ENCODE measurements at regions not wholly inside any gene's neighbourhood (a gene's known extent, or its start where the extent isn't known, plus 50 kb on each side); places are given as distances from the start of the nearest gene placed in this dataset.

DNA sequence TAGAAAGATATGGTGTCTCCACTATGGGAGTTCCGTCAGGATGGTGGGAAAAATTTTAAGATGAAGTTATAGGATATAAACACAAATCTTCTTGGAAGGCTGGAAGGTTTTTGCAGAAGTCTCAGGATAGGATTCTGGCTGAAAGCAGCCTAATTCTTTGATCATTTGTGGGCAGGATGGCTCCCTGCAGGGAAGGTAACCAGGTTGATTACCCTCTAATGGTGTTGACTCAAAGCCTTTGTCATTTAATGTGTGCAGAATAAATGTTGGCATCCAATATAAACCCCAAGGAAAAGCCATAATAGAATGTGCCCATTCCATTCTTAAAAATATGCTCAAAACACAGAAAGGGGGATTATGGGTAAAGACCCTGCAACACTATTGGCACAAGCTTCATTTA, 204.3 kb downstream of the EPM2A start:
- Histone ChIP-seq H3K4me1 (no peaks in the 10 kb centered on the region), H3K9me3 (no peaks in the 10 kb centered on the region), H3K36me3 (no peaks in the 10 kb centered on the region), H3K4me3 (ENCODE audit: low read depth, low read length) (no peak overlapping the region), H3K27me3 (no peaks in the 10 kb centered on the region)
- TF ChIP-seq, protein P1, sequence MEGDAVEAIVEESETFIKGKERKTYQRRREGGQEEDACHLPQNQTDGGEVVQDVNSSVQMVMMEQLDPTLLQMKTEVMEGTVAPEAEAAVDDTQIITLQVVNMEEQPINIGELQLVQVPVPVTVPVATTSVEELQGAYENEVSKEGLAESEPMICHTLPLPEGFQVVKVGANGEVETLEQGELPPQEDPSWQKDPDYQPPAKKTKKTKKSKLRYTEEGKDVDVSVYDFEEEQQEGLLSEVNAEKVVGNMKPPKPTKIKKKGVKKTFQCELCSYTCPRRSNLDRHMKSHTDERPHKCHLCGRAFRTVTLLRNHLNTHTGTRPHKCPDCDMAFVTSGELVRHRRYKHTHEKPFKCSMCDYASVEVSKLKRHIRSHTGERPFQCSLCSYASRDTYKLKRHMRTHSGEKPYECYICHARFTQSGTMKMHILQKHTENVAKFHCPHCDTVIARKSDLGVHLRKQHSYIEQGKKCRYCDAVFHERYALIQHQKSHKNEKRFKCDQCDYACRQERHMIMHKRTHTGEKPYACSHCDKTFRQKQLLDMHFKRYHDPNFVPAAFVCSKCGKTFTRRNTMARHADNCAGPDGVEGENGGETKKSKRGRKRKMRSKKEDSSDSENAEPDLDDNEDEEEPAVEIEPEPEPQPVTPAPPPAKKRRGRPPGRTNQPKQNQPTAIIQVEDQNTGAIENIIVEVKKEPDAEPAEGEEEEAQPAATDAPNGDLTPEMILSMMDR (IDR thresholded peaks at IDR 0.05; ENCODE audit: low read depth, low read length) = no peak
- no peak for DNase-seq

DNA sequence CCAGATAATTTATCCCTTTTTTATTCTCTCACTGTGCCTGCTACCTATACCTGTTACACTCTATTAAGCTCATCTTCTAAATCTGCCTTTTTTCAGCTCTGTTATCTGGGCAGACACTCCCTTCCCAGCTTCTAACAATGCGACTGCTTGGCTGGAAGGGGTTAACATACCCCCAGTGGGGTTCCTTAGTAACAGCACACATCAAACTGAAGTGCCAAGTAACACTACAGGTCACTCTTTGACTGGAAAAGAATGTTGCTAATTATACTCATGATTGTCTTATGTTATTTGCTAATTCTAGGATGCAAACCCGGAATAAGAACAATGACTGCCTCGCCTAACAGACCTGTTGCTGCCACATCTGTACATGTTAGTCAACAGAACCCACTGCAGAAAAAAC, 203.5 kb downstream of the EPM2A start:
- TF ChIP-seq, protein P1 (IDR thresholded peaks at IDR 0.05; ENCODE audit: low read depth, low read length) = no peak
- Histone ChIP-seq H3K4me3 (ENCODE audit: low read depth, low read length) (no peak overlapping the region), H3K27me3 (no peaks in the 10 kb centered on the region), H3K36me3 (no peaks in the 10 kb centered on the region), H3K9me3 (no peaks in the 10 kb centered on the region), H3K4me1 (no peaks in the 10 kb centered on the region)
- DNase-seq = no peak

DNA sequence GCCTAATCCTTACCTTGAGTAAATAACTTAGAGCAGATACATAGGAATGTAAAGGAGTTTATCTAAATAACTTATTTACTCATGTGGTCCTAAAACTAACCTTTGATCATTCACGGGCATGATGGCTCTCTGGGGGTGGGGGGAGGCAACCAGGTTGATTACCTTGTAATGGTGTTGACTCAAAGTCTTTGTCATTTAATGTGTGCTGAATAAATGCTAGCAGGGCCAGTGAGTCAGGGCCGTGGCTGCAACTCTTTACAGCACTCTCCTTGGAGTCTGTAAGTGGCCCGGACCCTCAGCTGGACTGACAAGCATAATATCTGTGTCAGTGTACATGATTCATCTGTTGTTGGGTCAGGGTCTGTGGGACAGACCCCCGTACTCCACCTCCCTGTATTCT, 203.0 kb downstream of the EPM2A start:
- DNase-seq = no peak
- Histone ChIP-seq H3K4me1 (no peaks in the 10 kb centered on the region), H3K27me3 (no peaks in the 10 kb centered on the region), H3K9me3 (no peaks in the 10 kb centered on the region), H3K36me3 (no peaks in the 10 kb centered on the region), H3K4me3 (ENCODE audit: low read depth, low read length) (no peak overlapping the region)
- TF ChIP-seq, protein P1 (IDR thresholded peaks at IDR 0.05; ENCODE audit: low read depth, low read length) = no peak

DNA sequence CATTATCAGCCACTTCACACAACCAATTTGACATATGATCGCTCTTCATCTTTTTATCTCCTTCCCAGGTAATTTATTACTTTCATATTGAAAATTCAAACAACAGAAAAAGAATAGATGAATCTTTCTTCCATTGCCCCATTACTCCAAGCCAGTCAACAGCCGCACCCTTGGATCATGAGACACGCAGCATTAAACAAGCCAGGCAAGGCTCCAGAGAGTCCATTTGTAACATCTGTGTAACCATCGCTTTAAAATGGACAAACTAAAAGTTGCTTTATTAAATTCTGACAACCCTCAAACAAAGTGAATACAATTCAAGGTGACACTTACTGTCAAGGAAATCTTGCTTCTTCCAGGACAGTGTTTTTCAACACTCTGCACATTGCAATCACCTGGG, 200.3 kb downstream of the EPM2A start:
- no peak for DNase-seq
- H3K4me3 ChIP-seq (ENCODE audit: low read depth, low read length) = no peak overlapping the region
- H3K36me3 ChIP-seq = no peaks in the 10 kb centered on the region
- H3K27me3 ChIP-seq = no peaks in the 10 kb centered on the region
- TF ChIP-seq, protein P1 (IDR thresholded peaks at IDR 0.05; ENCODE audit: low read depth, low read length) = no peak
- no peaks in the 10 kb centered on the region for H3K9me3 ChIP-seq
- H3K4me1 ChIP-seq = no peaks in the 10 kb centered on the region

DNA sequence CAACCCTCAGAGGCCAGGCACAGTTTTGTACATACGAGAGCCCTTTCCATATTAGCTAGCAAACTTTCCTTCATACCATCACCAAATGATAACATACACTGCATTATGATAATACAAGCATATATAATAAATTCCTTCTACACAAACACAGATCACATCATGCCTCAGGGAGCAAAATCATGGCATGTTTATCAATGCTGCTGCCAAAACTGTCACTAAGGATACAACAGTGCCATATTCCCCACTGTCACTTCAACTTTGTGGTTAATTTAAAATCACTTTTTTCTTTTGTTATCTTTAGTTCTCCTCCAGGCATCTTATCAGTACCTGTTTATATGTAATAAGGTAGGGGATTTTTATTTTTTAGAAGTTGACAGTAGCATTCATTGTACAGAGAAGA, 196.3 kb downstream of the EPM2A start:
- H3K9me3 ChIP-seq = no peaks in the 10 kb centered on the region
- TF ChIP-seq, protein P1 (IDR thresholded peaks at IDR 0.05; ENCODE audit: low read depth, low read length) = no peak
- no peaks in the 10 kb centered on the region for H3K36me3 ChIP-seq
- H3K4me3 ChIP-seq (ENCODE audit: low read depth, low read length) = no peak overlapping the region
- H3K4me1 ChIP-seq = no peaks in the 10 kb centered on the region
- H3K27me3 ChIP-seq = no peaks in the 10 kb centered on the region
- DNase-seq = no peak

DNA sequence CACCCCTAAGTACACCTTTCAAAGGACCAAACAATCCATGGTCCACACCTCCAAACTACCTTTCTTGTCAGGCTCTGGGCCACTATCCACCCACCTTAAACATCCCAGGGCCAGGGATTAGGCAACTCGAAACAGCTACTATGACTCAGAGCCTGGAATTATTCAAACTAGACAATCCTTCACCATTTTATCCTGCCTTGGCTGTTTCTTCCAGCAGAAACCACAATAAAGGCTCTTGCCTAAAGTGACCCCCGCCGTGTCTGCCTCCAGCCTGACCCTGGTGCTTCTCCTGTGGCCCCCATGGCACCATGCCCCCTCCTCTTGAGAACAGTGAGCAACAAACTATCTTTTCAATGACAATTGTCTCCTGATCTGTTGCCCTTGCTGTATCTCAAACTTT, 195.5 kb downstream of the EPM2A start:
- Histone ChIP-seq H3K27me3 (no peaks in the 10 kb centered on the region), H3K4me1 (no peaks in the 10 kb centered on the region), H3K4me3 (ENCODE audit: low read depth, low read length) (no peak overlapping the region), H3K9me3 (no peaks in the 10 kb centered on the region), H3K36me3 (no peaks in the 10 kb centered on the region)
- DNase-seq = no peak
- TF ChIP-seq, protein P1 (IDR thresholded peaks at IDR 0.05; ENCODE audit: low read depth, low read length) = no peak
